Spinal cord (tissue), 9 donors: ENCODE measurements at regions not wholly inside any gene's neighbourhood (a gene's known extent, or its start where the extent isn't known, plus 50 kb on each side); places are given as distances from the start of the nearest gene placed in this dataset.
"Not testable (repeated sequence)": the region's sequence is repeated elsewhere in the genome, so short reads cannot be mapped to it uniquely, and the experiment has no call there.

Experiments
- DNase-seq, 6 donors: peaks; one replicate each; pipeline versions ENCODE4 v3.0.0 to v3.0.0-alpha.2; 2013 to 2015; ENCODE audit warnings: low spot score in 6 of 6, low read depth in 4 of 6
- H3K27ac ChIP-seq: one replicate; pipeline ENCODE4 v1.5.1; 2013; ENCODE audit warnings: low read depth, low read length, control low read depth
- H3K27me3 ChIP-seq: one replicate; pipeline ENCODE4 v1.6.1; 2013; ENCODE audit warnings: low read length; ENCODE audit not compliant: control insufficient read depth, insufficient read depth
- H3K36me3 ChIP-seq: one replicate; pipeline ENCODE4 v1.6.1; 2013; ENCODE audit warnings: low read length; ENCODE audit not compliant: control insufficient read depth, insufficient read depth
- H3K4me1 ChIP-seq: one replicate; pipeline ENCODE4 v1.6.1; 2013; ENCODE audit warnings: low read length; ENCODE audit not compliant: control insufficient read depth, insufficient read depth
- H3K4me3 ChIP-seq: one replicate; pipeline ENCODE4 v1.5.1; 2013; ENCODE audit warnings: low read depth, low read length, control low read depth
- H3K9me3 ChIP-seq: one replicate; pipeline ENCODE4 v1.6.1; 2013; ENCODE audit warnings: low read length; ENCODE audit not compliant: control insufficient read depth, insufficient read depth
- WGBS: methylation state at CpG from one replicate; pipeline ENCODE4 v1.1.5; 2013; ENCODE audit warnings: missing lambda C conversion rate; ENCODE audit not compliant: insufficient coverage; 5-methylcytosine and 5-hydroxymethylcytosine counted together
- donor health status: healthy.

DNA sequence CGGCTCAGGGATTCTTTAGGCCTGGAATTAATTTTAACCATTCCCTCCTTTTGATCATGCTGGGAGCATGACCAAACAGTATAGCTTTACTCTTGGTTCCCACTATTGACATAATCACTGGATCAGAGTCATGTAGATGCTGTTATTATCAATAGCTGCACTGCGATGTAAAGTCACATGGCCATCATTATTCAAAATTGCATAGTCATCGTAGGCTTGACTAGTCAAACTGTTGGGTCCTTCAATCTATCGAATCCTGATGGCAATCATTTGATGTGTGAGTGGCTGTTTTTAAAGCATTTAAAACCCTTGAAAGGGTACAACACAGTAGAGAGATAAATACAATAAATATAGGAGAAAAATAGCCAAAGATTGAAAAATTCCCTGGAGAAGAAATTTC, 1194.1 kb downstream of the EFNA5 start:
- DNase-seq, result no peak
- WGBS, result no CpG with 5 or more reads among the region's 4 CpGs
- no peaks in the 10 kb centered on the region for H3K4me1 ChIP-seq
- no peak overlapping the region for H3K4me3 ChIP-seq
- no peaks in the 10 kb centered on the region for H3K9me3 ChIP-seq
- H3K36me3 ChIP-seq, result no peaks in the 10 kb centered on the region
- H3K27me3 ChIP-seq, result no peaks in the 10 kb centered on the region
- no peak overlapping the region for H3K27ac ChIP-seq

GRCh38 chr5:106474066-106474465, 1196.7 kb downstream of the EFNA5 start:
- H3K4me1 ChIP-seq, result no peaks in the 10 kb centered on the region
- no peaks in the 10 kb centered on the region for H3K9me3 ChIP-seq
- H3K27ac ChIP-seq, result no peak overlapping the region
- H3K27me3 ChIP-seq, result no peaks in the 10 kb centered on the region
- H3K36me3 ChIP-seq, result no peaks in the 10 kb centered on the region
- H3K4me3 ChIP-seq, result no peak overlapping the region
- DNase-seq, result no peak

DNA sequence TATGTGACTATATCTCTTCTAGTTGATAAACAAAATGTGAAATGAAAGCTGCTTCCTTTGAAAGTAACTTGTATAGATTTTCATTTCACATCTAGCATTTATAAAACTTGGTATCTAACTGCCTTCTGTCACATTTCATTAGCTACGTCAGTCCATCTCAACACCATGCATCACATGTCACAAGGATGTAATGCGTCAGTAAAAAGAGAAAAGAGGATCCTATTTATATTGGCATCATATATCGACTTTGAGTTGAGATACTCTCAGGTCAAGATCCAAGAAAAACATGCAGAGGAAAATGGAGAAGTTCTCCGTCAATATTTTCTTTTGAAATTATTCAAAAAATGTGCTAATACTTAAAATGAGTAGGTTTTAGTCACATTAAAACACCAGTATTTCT, 1211.2 kb downstream of the EFNA5 start:
- H3K9me3 ChIP-seq, result no peaks in the 10 kb centered on the region
- H3K4me3 ChIP-seq, result no peak overlapping the region
- no peak overlapping the region for H3K27ac ChIP-seq
- WGBS, result no CpG with 5 or more reads among the region's 4 CpGs
- no peaks in the 10 kb centered on the region for H3K27me3 ChIP-seq
- DNase-seq, result peak in 1 of 6 donors; percentile 14
- H3K4me1 ChIP-seq, result no peaks in the 10 kb centered on the region
- no peaks in the 10 kb centered on the region for H3K36me3 ChIP-seq

DNA sequence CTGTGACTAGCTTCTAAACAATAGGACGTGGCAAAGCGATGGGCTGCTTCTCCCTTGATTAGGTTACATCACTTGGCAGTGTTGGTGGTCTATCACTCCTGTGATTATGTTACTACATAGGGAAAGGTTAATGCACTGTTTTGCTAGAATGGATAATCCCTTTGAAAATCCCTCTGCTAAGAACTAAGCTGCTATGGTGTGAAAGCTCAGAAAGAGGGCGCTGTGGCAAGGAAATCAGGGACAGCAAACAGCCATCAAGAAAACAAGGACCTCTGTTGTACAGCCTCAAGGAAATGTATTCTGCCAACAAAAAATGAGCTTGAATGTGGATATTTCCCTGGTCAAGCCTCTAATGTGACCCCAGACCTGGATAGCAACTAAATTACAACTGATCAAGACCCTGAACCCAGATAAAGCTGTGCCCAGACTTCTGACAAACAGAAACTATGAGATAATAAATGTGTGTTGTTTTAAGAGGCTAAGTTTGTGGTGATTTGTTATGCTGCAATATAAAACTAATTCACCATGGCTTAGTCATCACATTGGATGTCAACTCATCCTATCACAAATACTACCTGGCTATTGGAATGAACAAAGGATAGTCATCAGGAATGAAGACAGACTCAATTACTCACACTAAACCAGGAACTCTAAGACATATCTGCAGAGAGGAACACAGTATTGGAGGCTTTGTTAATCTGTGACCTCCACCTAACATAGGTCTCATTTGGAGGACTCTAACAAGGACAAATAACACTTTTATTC, 1215.9 kb downstream of the EFNA5 start:
- Histone ChIP-seq H3K4me3 (no peak overlapping the region), H3K27me3 (no peaks in the 10 kb centered on the region), H3K9me3 (no peaks in the 10 kb centered on the region), H3K36me3 (no peaks in the 10 kb centered on the region), H3K4me1 (no peaks in the 10 kb centered on the region), H3K27ac (no peak overlapping the region)
- 0% methylated on average over 1 of the region's 3 CpGs for WGBS
- peak in 2 of 6 donors; percentile 15 to 18 for DNase-seq

- WGBS, result no CpG with 5 or more reads among the region's 1 CpG
- H3K4me1 ChIP-seq, result no peaks in the 10 kb centered on the region
- DNase-seq, result no peak
- H3K9me3 ChIP-seq, result no peaks in the 10 kb centered on the region
- H3K36me3 ChIP-seq, result no peaks in the 10 kb centered on the region
- no peak overlapping the region for H3K4me3 ChIP-seq
- no peak overlapping the region for H3K27ac ChIP-seq
- H3K27me3 ChIP-seq, result no peaks in the 10 kb centered on the region
Observed at GRCh38 chr5:106454050-106454449, 1216.7 kb downstream of the EFNA5 start.

DNA sequence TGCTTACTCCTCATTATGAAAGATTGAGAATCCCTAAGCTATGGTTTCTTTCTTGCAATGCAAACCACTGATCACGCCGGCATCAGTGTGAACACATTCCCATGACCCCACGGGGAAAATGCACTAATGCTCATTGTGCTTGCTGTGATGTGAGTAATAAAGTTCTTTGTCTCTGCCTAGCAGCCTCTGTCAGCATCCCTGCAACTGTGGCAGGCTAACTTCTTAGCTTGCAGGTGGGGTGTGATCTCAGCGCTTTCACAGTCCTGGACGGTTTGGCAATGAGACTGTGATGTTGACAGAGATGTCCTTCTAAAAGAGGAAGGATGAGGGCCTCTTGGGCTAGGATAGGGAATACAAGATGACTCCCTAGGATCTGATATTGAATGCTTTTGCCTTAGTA, 1218.7 kb downstream of the EFNA5 start:
- Histone ChIP-seq H3K36me3 (no peaks in the 10 kb centered on the region), H3K4me3 (no peak overlapping the region), H3K27me3 (no peaks in the 10 kb centered on the region), H3K9me3 (peaks cover 2% of the 10 kb centered on the region), H3K27ac (no peak overlapping the region), H3K4me1 (no peaks in the 10 kb centered on the region)
- peak in 1 of 6 donors; percentile 43 for DNase-seq
- WGBS, result 23% methylated on average over 5 of the region's 5 CpGs

- Histone ChIP-seq H3K4me1 (no peaks in the 10 kb centered on the region), H3K27ac (no peak overlapping the region), H3K9me3 (peaks cover 2% of the 10 kb centered on the region), H3K4me3 (no peak overlapping the region), H3K27me3 (no peaks in the 10 kb centered on the region), H3K36me3 (no peaks in the 10 kb centered on the region)
- no peak for DNase-seq
- no CpG with 5 or more reads among the region's 2 CpGs for WGBS
Observed at GRCh38 chr5:106443746-106444145, 1227.0 kb downstream of the EFNA5 start.

DNA sequence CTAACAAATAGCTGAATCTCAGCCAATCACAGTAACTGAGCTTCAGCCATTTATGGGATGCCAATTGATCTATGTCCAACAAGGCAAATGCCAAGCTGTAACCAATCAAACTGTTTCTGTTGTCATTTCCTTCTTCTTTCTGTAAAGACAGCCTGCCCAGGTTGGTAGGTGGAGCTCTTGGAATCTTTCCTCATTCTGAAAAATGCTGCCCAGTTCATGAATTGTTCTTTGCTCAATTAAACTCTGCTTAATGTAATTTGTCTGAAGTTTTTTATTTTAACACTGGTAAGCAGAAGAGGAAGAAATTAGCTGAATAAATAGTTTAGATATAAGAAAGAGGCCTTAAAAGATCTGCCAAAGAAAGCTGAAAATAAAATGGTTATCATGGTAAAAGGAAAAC, 1235.6 kb downstream of the EFNA5 start:
- Histone ChIP-seq H3K27me3 (no peaks in the 10 kb centered on the region), H3K27ac (no peak overlapping the region), H3K4me1 (no peaks in the 10 kb centered on the region), H3K9me3 (no peaks in the 10 kb centered on the region), H3K4me3 (no peak overlapping the region), H3K36me3 (no peaks in the 10 kb centered on the region)
- DNase-seq, result peak in 1 of 6 donors; percentile 40

DNA sequence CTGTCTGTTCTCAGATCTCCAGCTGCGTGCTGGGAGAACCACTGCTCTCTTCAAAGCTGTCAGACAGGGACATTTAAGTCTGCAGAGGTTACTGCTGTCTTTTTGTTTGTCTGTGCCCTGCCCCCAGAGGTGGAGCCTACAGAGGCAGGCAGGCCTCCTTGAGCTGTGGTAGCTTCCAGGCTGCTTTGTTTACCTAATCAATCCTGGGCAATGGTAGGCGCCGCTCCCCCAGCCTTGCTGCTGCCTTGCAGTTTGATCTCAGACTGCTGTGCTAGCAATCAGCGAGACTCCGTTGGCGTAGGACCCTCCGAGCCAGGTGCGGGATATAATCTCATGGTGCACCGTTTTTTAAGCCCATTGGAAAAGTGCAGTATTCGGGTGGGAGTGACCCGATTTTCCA, 1240.0 kb downstream of the EFNA5 start:
- not testable (repeated sequence) for DNase-seq, H3K4me1 ChIP-seq, H3K27ac ChIP-seq, H3K27me3 ChIP-seq, H3K4me3 ChIP-seq, H3K9me3 ChIP-seq, H3K36me3 ChIP-seq
- 95% methylated on average over 10 of the region's 11 CpGs for WGBS

DNA sequence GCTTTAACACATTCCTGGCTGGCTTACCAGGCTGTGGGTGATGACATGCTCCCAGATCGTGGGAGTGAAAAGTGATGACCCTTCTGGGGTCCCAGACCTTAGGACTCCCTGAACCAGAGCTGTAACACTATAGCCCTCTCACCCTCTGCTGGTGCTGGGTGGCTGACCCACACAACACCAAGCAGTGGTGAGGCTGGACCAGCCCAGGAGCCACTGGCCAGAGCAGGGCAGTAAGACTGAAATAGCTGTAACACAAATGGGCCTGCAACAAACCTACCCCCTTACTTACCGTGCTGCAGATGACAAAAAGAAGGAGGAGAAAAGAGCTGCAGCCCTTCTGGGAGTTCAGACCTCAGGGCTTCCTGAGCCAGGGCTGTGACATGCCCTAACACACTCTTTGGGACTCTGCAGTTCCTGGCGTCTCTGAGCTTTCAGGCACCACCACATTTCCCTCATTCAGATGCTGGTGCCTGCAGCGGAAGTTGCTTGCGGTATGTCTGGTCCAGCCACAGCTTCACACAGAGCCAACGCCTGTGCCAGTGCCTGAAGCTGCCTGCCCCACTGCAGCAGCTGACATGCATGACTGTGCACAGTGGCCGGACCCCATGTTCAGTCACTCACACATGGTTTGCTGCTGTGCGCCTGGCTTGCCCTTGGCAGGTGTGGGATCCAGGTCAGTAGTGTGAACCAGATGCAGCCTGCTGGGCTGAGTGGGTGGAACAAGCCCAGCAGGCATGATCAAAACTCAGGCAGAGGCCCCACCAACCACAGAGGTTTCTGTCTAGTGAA, 1247.4 kb downstream of the EFNA5 start:
- DNase-seq, result no peak
- Histone ChIP-seq H3K4me3 (no peak overlapping the region), H3K4me1 (no peaks in the 10 kb centered on the region), H3K36me3 (no peaks in the 10 kb centered on the region), H3K27ac (no peak overlapping the region), H3K9me3 (peaks cover 2% of the 10 kb centered on the region), H3K27me3 (no peaks in the 10 kb centered on the region)
- WGBS, result 97% methylated on average over 8 of the region's 8 CpGs
